Natural killer cell treated with Interleukin-12 subunit alpha and Interleukin-12 subunit beta and Interleukin-15 and Interleukin-18, amount 100 ng/mL, for 72 hours (primary cell): ENCODE measurements at regions not wholly inside any gene's neighbourhood (a gene's known extent, or its start where the extent isn't known, plus 50 kb on each side); places are given as distances from the start of the nearest gene placed in this dataset.
"Not testable (repeated sequence)": the region's sequence is repeated elsewhere in the genome, so short reads cannot be mapped to it uniquely, and the experiment has no call there.

Experiments used
- ATAC-seq, 2 donors: fragments of 150-1000 bp; cut with Tn5 transposase in 1 of 2; sonication (Bioruptor Pico), chemical (Tn5 transposase) in 1 of 2; 2 replicates each; pipeline ENCODE4 v1.10.0; 2021
- DNase-seq: peaks from one replicate; pipeline ENCODE4 v3.0.0; 2022; ENCODE audit warnings: low spot score
- H3K27ac Mint-ChIP-seq, 2 donors: 1 replicate in 1 of 2; 2 replicates in 1 of 2; pipeline ENCODE4 v1.8.0; 2022; ENCODE audit warnings: mixed read lengths in 2 of 2, mild to moderate bottlenecking in 1 of 2, moderate library complexity in 1 of 2
- H3K27me3 Mint-ChIP-seq, 2 donors: 1 replicate in 1 of 2; 2 replicates in 1 of 2; pipeline ENCODE4 v1.8.0; 2022; ENCODE audit warnings: mixed read lengths in 2 of 2
- H3K36me3 Mint-ChIP-seq: one replicate; pipeline ENCODE4 v1.8.0; 2022; ENCODE audit warnings: mixed read lengths
- H3K4me1 Mint-ChIP-seq, 2 donors: 1 replicate in 1 of 2; 2 replicates in 1 of 2; pipeline ENCODE4 v1.8.0; 2022; ENCODE audit warnings: low read depth in 2 of 2, mixed read lengths in 2 of 2, mild to moderate bottlenecking in 1 of 2
- H3K4me3 Mint-ChIP-seq: one replicate; pipeline ENCODE4 v1.8.0; 2022; ENCODE audit warnings: mixed read lengths
- H3K9me3 Mint-ChIP-seq: 2 replicates; pipeline ENCODE4 v1.8.0; 2022; ENCODE audit warnings: mixed read lengths

GRCh38 chr2:35112367-35112766, 1243.2 kb upstream of the CRIM1 start:
- not testable (repeated sequence) for H3K4me3 Mint-ChIP-seq, ATAC-seq, H3K27ac Mint-ChIP-seq, H3K36me3 Mint-ChIP-seq, H3K4me1 Mint-ChIP-seq, H3K27me3 Mint-ChIP-seq, H3K9me3 Mint-ChIP-seq, DNase-seq

- DNase-seq, result no peak
- no peaks in the 10 kb centered on the region for H3K36me3 Mint-ChIP-seq
- no peak for ATAC-seq
These were observed 1251.3 kb upstream of the CRIM1 start for GRCh38 chr2:35104309-35104708.

GRCh38 chr2:35099342-35099741, 1256.2 kb upstream of the CRIM1 start:
- Mint-ChIP-seq H3K27ac (no peak overlapping the region), H3K4me3 (no peak overlapping the region), H3K9me3 (peaks cover 15% of the 10 kb centered on the region), H3K27me3 (no peaks in the 10 kb centered on the region), H3K4me1 (no peaks in the 10 kb centered on the region), H3K36me3 (no peaks in the 10 kb centered on the region)
- DNase-seq (no peak), ATAC-seq (no peak)

More at GRCh38 chr2:35104309-35104708, 1251.3 kb upstream of the CRIM1 start:
- H3K27ac Mint-ChIP-seq, result no peak overlapping the region
- H3K27me3 Mint-ChIP-seq, result no peaks in the 10 kb centered on the region
- no peak overlapping the region for H3K4me3 Mint-ChIP-seq
- H3K4me1 Mint-ChIP-seq, result no peaks in the 10 kb centered on the region
- peaks cover 5% of the 10 kb centered on the region for H3K9me3 Mint-ChIP-seq

- ATAC-seq (no peak), DNase-seq (no peak)
- peaks cover 12% of the 10 kb centered on the region for H3K9me3 Mint-ChIP-seq
- H3K4me1 Mint-ChIP-seq, result no peaks in the 10 kb centered on the region
- H3K4me3 Mint-ChIP-seq, result no peak overlapping the region
- no peak overlapping the region for H3K27ac Mint-ChIP-seq
- H3K27me3 Mint-ChIP-seq, result no peaks in the 10 kb centered on the region
- peaks cover 2% of the 10 kb centered on the region for H3K36me3 Mint-ChIP-seq
These were observed 1273.5 kb upstream of the CRIM1 start for GRCh38 chr2:35082072-35082471.

- no peaks in the 10 kb centered on the region for H3K4me1 Mint-ChIP-seq
- H3K36me3 Mint-ChIP-seq, result no peaks in the 10 kb centered on the region
- ATAC-seq (no peak), DNase-seq (no peak)
- no peak overlapping the region for H3K27ac Mint-ChIP-seq
- H3K9me3 Mint-ChIP-seq, result peaks cover 10% of the 10 kb centered on the region
- H3K4me3 Mint-ChIP-seq, result no peak overlapping the region
- H3K27me3 Mint-ChIP-seq, result no peaks in the 10 kb centered on the region
These were observed 1274.0 kb upstream of the CRIM1 start for GRCh38 chr2:35081622-35082015.

- DNase-seq, result no peak
- Mint-ChIP-seq H3K4me1 (no peaks in the 10 kb centered on the region), H3K27me3 (no peaks in the 10 kb centered on the region), H3K4me3 (no peak overlapping the region), H3K36me3 (no peaks in the 10 kb centered on the region), H3K9me3 (peaks cover 5% of the 10 kb centered on the region), H3K27ac (no peak overlapping the region)
- ATAC-seq, result no peak
These were observed 1274.5 kb upstream of the CRIM1 start for GRCh38 chr2:35081001-35081621.

GRCh38 chr2:35080231-35080910, 1275.2 kb upstream of the CRIM1 start:
- ATAC-seq (no peak), DNase-seq (no peak)
- no peaks in the 10 kb centered on the region for H3K4me1 Mint-ChIP-seq
- H3K36me3 Mint-ChIP-seq, result no peaks in the 10 kb centered on the region
- no peak overlapping the region for H3K4me3 Mint-ChIP-seq
- no peak overlapping the region for H3K27ac Mint-ChIP-seq
- H3K27me3 Mint-ChIP-seq, result no peaks in the 10 kb centered on the region
- H3K9me3 Mint-ChIP-seq, result no peaks in the 10 kb centered on the region

GRCh38 chr2:35067420-35067819, 1288.2 kb upstream of the CRIM1 start:
- ATAC-seq, result no peak
- DNase-seq, result no peak
- Mint-ChIP-seq H3K4me3 (no peak overlapping the region), H3K36me3 (no peaks in the 10 kb centered on the region), H3K9me3 (peaks cover 20% of the 10 kb centered on the region), H3K27me3 (no peaks in the 10 kb centered on the region), H3K27ac (no peak overlapping the region), H3K4me1 (no peaks in the 10 kb centered on the region)

- Mint-ChIP-seq H3K9me3 (peaks cover 13% of the 10 kb centered on the region), H3K27ac (no peak overlapping the region), H3K36me3 (no peaks in the 10 kb centered on the region), H3K27me3 (no peaks in the 10 kb centered on the region), H3K4me1 (no peaks in the 10 kb centered on the region), H3K4me3 (no peak overlapping the region)
- ATAC-seq (no peak), DNase-seq (no peak)
These were observed 1291.7 kb upstream of the CRIM1 start for GRCh38 chr2:35063836-35064235.

GRCh38 chr2:35035883-35036282, 1319.7 kb upstream of the CRIM1 start:
- ATAC-seq (no peak), DNase-seq (no peak)
- H3K36me3 Mint-ChIP-seq, result no peaks in the 10 kb centered on the region
- H3K4me3 Mint-ChIP-seq, result no peak overlapping the region
- H3K27ac Mint-ChIP-seq, result no peak overlapping the region
- H3K27me3 Mint-ChIP-seq, result no peaks in the 10 kb centered on the region
- H3K4me1 Mint-ChIP-seq, result no peaks in the 10 kb centered on the region
- H3K9me3 Mint-ChIP-seq, result peaks cover 16% of the 10 kb centered on the region

GRCh38 chr2:35033748-35034147, 1321.8 kb upstream of the CRIM1 start:
- H3K4me1 Mint-ChIP-seq, result no peaks in the 10 kb centered on the region
- H3K4me3 Mint-ChIP-seq, result no peak overlapping the region
- H3K27me3 Mint-ChIP-seq, result no peaks in the 10 kb centered on the region
- H3K36me3 Mint-ChIP-seq, result no peaks in the 10 kb centered on the region
- ATAC-seq (peak in 1 of 2 donors; percentile 20), DNase-seq (no peak)
- H3K9me3 Mint-ChIP-seq, result peaks cover 14% of the 10 kb centered on the region
- H3K27ac Mint-ChIP-seq, result no peak overlapping the region

- peaks cover 4% of the 10 kb centered on the region for H3K9me3 Mint-ChIP-seq
- no peaks in the 10 kb centered on the region for H3K36me3 Mint-ChIP-seq
- H3K27me3 Mint-ChIP-seq, result no peaks in the 10 kb centered on the region
- DNase-seq (no peak), ATAC-seq (no peak)
- H3K4me1 Mint-ChIP-seq, result no peaks in the 10 kb centered on the region
- no peak overlapping the region for H3K27ac Mint-ChIP-seq
- H3K4me3 Mint-ChIP-seq, result no peak overlapping the region
These were observed 1332.0 kb upstream of the CRIM1 start for GRCh38 chr2:35023545-35023944.

- ATAC-seq, result no peak
- Mint-ChIP-seq H3K27me3 (no peaks in the 10 kb centered on the region), H3K27ac (no peak overlapping the region), H3K4me1 (no peaks in the 10 kb centered on the region), H3K36me3 (no peaks in the 10 kb centered on the region), H3K9me3 (peaks cover 19% of the 10 kb centered on the region), H3K4me3 (no peak overlapping the region)
- no peak for DNase-seq
These were observed 1355.1 kb upstream of the CRIM1 start for GRCh38 chr2:35000453-35000852.

- Mint-ChIP-seq H3K27me3 (no peaks in the 10 kb centered on the region), H3K9me3 (peaks cover 10% of the 10 kb centered on the region), H3K4me3 (no peak overlapping the region), H3K36me3 (no peaks in the 10 kb centered on the region), H3K4me1 (no peaks in the 10 kb centered on the region), H3K27ac (no peak overlapping the region)
- no peak for ATAC-seq
- DNase-seq, result no peak
These were observed 1356.8 kb upstream of the CRIM1 start for GRCh38 chr2:34998741-34999140.

GRCh38 chr2:34997779-34998178, 1357.8 kb upstream of the CRIM1 start:
- Mint-ChIP-seq H3K9me3 (peaks cover 10% of the 10 kb centered on the region), H3K36me3 (no peaks in the 10 kb centered on the region), H3K27me3 (no peaks in the 10 kb centered on the region), H3K27ac (no peak overlapping the region), H3K4me1 (no peaks in the 10 kb centered on the region), H3K4me3 (no peak overlapping the region)
- no peak for ATAC-seq
- no peak for DNase-seq
